PC-9 (cell line): ENCODE measurements at regions not wholly inside any gene's neighbourhood (a gene's known extent, or its start where the extent isn't known, plus 50 kb on each side); places are given as distances from the start of the nearest gene placed in this dataset.

ENCODE experiments used
- CTCF ChIP-seq: fragments of 200-600 bp; sonication (generic); conservative IDR thresholded peaks from 2 replicates; pipeline ENCODE4 v1.6.1; 2017; ENCODE audit warnings: mixed run types, antibody characterized with exemption, mild to moderate bottlenecking, moderate library complexity
- EZH2 ChIP-seq: fragments of 200-600 bp; sonication (generic); IDR thresholded peaks from 2 replicates; pipeline ENCODE4 v1.8.0; 2017; ENCODE audit warnings: antibody characterized with exemption, low read depth

GRCh38 chr9:115891929-115892328, 261.7 kb upstream of the PAPPA start:
- TF ChIP-seq CTCF (no peak), EZH2 (no peak)
